ENCODE measurements at regions not wholly inside any gene's neighbourhood (a gene's known extent, or its start where the extent isn't known, plus 50 kb on each side); places are given as distances from the start of the nearest gene placed in this dataset.

DNA sequence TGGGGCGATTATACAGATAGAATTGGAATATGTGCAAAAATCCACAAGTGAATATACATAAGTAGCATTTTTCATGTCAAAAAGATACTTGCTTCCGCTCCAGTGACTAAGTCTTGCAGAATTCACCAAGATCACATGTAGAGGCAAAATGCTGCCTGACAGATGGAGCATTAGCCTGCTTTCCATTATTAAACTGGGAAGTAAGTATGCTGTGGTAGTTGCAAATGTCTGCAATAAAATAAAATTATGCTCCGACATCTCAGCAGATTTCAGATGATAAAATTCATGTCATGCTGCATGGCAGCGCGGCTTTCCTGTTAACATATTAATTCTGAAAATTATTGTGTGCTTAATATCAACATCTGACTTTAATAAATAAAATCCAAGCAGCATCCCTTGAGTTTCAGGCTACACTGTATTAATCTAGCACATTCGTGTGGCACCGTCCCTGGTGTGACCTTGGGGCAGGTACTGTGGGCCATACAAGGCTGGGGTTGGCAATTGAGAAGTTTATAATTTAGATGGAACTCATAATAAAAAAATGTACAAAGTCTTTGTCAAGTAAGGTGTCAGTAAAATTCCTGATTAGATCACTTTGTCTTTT is 366.4 kb upstream of the ZP4 start:
- no peak for DNase-seq (ENCODE audit: low read depth)
- H3K4me3 ChIP-seq (ENCODE audit: low read depth, low read length), result no peak overlapping the region
- TF ChIP-seq, protein P1, sequence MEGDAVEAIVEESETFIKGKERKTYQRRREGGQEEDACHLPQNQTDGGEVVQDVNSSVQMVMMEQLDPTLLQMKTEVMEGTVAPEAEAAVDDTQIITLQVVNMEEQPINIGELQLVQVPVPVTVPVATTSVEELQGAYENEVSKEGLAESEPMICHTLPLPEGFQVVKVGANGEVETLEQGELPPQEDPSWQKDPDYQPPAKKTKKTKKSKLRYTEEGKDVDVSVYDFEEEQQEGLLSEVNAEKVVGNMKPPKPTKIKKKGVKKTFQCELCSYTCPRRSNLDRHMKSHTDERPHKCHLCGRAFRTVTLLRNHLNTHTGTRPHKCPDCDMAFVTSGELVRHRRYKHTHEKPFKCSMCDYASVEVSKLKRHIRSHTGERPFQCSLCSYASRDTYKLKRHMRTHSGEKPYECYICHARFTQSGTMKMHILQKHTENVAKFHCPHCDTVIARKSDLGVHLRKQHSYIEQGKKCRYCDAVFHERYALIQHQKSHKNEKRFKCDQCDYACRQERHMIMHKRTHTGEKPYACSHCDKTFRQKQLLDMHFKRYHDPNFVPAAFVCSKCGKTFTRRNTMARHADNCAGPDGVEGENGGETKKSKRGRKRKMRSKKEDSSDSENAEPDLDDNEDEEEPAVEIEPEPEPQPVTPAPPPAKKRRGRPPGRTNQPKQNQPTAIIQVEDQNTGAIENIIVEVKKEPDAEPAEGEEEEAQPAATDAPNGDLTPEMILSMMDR (IDR thresholded peaks at IDR 0.05; ENCODE audit: insufficient read depth, low read depth, low read length), result no peak

GRCh38 chr1:238254935-238255334 is 364.2 kb upstream of the ZP4 start:
- TF ChIP-seq, protein P1 (IDR thresholded peaks at IDR 0.05; ENCODE audit: insufficient read depth, low read depth, low read length), result no peak
- no peak overlapping the region for H3K4me3 ChIP-seq (ENCODE audit: low read depth, low read length)
- DNase-seq (ENCODE audit: low read depth), result no peak

DNA sequence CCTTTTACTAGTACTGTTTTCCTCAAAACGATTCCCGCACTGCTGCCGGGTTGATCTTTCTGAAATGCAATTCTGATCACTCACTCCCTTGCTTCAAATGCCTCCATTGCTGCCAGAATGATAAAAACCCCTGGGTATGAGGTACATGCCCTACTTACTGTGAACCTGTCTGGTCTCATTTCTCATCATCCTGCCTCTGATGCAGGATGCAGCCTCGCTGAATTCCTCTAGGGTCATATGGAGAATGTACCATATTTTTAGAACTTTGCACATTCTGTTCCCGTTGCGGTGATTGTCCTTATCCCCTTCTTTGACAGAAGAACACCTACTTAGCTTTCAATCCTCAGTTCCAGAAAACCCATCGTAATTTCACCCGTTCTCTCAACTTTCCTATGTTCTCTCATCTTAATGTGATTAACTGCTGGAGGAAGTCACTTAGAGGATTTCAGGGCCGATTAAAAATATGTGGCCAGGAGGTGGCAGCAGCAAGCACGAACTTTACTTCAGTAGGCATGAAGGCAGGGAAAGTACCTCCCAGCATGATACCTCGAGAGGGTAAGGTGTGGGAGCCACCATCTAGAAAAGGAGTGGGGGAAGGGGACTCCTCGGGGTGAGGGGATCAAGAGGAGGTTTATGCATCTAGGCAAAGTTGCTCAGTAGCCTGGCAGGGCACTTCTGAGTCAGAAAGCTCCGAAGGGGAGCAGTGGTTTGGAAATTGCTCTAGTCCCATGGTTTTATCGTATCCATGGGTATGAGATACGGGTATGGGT is 361.5 kb upstream of the ZP4 start:
- DNase-seq (ENCODE audit: low read depth), result peak; percentile 33
- TF ChIP-seq, protein P1 (IDR thresholded peaks at IDR 0.05; ENCODE audit: insufficient read depth, low read depth, low read length), result peak; percentile 40
- no peak overlapping the region for H3K4me3 ChIP-seq (ENCODE audit: low read depth, low read length)

- no peak overlapping the region for H3K4me3 ChIP-seq (ENCODE audit: low read depth, low read length)
- TF ChIP-seq, protein P1 (IDR thresholded peaks at IDR 0.05; ENCODE audit: insufficient read depth, low read depth, low read length), result no peak
- DNase-seq (ENCODE audit: low read depth), result no peak
Measured at GRCh38 chr1:238248356-238248755, 357.6 kb upstream of the ZP4 start.

- peak; percentile 1 for DNase-seq (ENCODE audit: low read depth)
- H3K4me3 ChIP-seq (ENCODE audit: low read depth, low read length), result no peak overlapping the region
- TF ChIP-seq, protein P1 (IDR thresholded peaks at IDR 0.05; ENCODE audit: insufficient read depth, low read depth, low read length), result no peak
Measured at GRCh38 chr1:238242181-238242580, 351.5 kb upstream of the ZP4 start.

DNA sequence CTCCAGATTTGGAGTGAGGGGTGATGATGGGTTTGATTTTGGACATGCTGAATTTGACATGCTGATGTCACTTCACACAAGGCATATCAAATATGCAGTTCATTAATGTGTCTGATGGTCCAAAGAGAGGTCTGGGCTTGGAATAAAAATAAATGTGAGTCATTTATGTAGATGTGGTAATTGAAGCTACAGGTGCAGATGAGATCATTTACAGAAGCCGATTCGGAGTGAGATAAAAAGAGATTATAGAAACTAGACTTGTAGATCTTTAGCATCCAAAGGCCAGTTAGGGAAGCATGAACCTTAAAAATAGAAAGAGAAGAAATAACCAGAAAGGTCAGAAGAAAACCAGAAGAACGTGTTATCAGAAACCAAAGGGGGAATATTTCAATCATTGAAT is 350.9 kb upstream of the ZP4 start:
- TF ChIP-seq, protein P1 (IDR thresholded peaks at IDR 0.05; ENCODE audit: insufficient read depth, low read depth, low read length), result no peak
- H3K4me3 ChIP-seq (ENCODE audit: low read depth, low read length), result no peak overlapping the region
- no peak for DNase-seq (ENCODE audit: low read depth)
